Keratinocyte (primary cell): ENCODE measurements at regions not wholly inside any gene's neighbourhood (a gene's known extent, or its start where the extent isn't known, plus 50 kb on each side); places are given as distances from the start of the nearest gene placed in this dataset.
"Not testable (repeated sequence)": the region's sequence is repeated elsewhere in the genome, so short reads cannot be mapped to it uniquely, and the experiment has no call there.

Source experiments
- DNase-seq: peaks from one replicate; pipeline ENCODE4 v3.0.0-alpha.2; 2011; ENCODE audit warnings: low read depth, missing footprints, low spot score
- FAIRE-seq: peaks from 2 replicates; lab custom pipeline; 2011; peaks lifted over from hg19 to GRCh38; lab: Jason Lieb, UNC
- H2AFZ ChIP-seq: 2 replicates; pipeline ENCODE4 v1.6.0; 2012; ENCODE audit warnings: low read length, control low read depth, inconsistent platforms; ENCODE audit not compliant: control insufficient read depth
- H3K27ac ChIP-seq: 2 replicates; pipeline ENCODE4 v1.5.1; 2011; ENCODE audit warnings: low read length; ENCODE audit not compliant: control insufficient read depth, insufficient read depth
- H3K27me3 ChIP-seq: 3 replicates; pipeline ENCODE4 v1.6.0; 2011; ENCODE audit warnings: low read length; ENCODE audit not compliant: control insufficient read depth, insufficient read depth; ENCODE audit errors: extremely low read depth
- H3K36me3 ChIP-seq, 2 experiments: 2 replicates in 1 of 2; 3 replicates in 1 of 2; pipeline ENCODE4 v1.5.1; 2011; ENCODE audit warnings: low read length in 2 of 2, mild to moderate bottlenecking in 1 of 2; ENCODE audit not compliant: control insufficient read depth in 2 of 2, insufficient read depth in 2 of 2; ENCODE audit errors: extremely low read depth in 1 of 2
- H3K4me1 ChIP-seq: 3 replicates; pipeline ENCODE4 v1.5.1; 2011; ENCODE audit warnings: low read length; ENCODE audit not compliant: control insufficient read depth, insufficient read depth; ENCODE audit errors: extremely low read depth
- H3K4me2 ChIP-seq: 3 replicates; pipeline ENCODE4 v1.6.0; 2011; ENCODE audit warnings: low read depth, low read length; ENCODE audit not compliant: control insufficient read depth, insufficient read depth; ENCODE audit errors: extremely low read depth
- H3K4me3 ChIP-seq, 3 experiments: fragments of 200-600 bp in 1 of 3; sonication (generic) in 1 of 3; 2 replicates in 2 of 3; 3 replicates in 1 of 3; pipeline ENCODE4 v1.5.1; 2011 to 2016; ENCODE audit warnings: low read length in 3 of 3, mild to moderate bottlenecking in 3 of 3, control low read depth in 2 of 3, inconsistent platforms in 1 of 3, low read depth in 1 of 3, mixed read lengths in 1 of 3, mixed run types in 1 of 3, moderate library complexity in 1 of 3; ENCODE audit not compliant: control insufficient read depth in 2 of 3, insufficient read depth in 2 of 3; ENCODE audit errors: extremely low read depth in 1 of 3
- H3K79me2 ChIP-seq: 2 replicates; pipeline ENCODE4 v1.6.0; 2012; ENCODE audit warnings: low read length; ENCODE audit not compliant: control insufficient read depth, insufficient read depth
- H3K9ac ChIP-seq: 3 replicates; pipeline ENCODE4 v1.6.0; 2011; ENCODE audit warnings: low read length; ENCODE audit not compliant: control insufficient read depth, insufficient read depth; ENCODE audit errors: extremely low read depth
- H3K9me1 ChIP-seq: 3 replicates; pipeline ENCODE4 v1.6.0; 2011; ENCODE audit warnings: low read length; ENCODE audit not compliant: control insufficient read depth, insufficient read depth; ENCODE audit errors: extremely low read depth
- H3K9me3 ChIP-seq: 2 replicates; pipeline ENCODE4 v1.5.1; 2012; ENCODE audit warnings: low read depth, low read length; ENCODE audit not compliant: control insufficient read depth
- H4K20me1 ChIP-seq: 3 replicates; pipeline ENCODE4 v1.6.0; 2011; ENCODE audit warnings: low read length; ENCODE audit not compliant: control insufficient read depth, insufficient read depth; ENCODE audit errors: extremely low read depth
- CTCF ChIP-seq, 3 experiments: IDR thresholded peaks in 1 of 3; conservative IDR thresholded peaks in 1 of 3; optimal IDR thresholded peaks in 1 of 3; 2 replicates in 2 of 3; 3 replicates in 1 of 3; pipeline versions ENCODE3 to v1.5.1; 2011; ENCODE audit warnings: low read length in 3 of 3, mild to moderate bottlenecking in 3 of 3, moderate library complexity in 2 of 3, control low read depth in 1 of 3, inconsistent platforms in 1 of 3; ENCODE audit not compliant: insufficient read depth in 2 of 3; ENCODE audit errors: extremely low read depth in 1 of 3
- EZH2 ChIP-seq: IDR thresholded peaks from one replicate; pipeline ENCODE4 v1.6.1; 2012; ENCODE audit warnings: inconsistent platforms, mild to moderate bottlenecking, low read length, moderate library complexity
- dilution Hi-C: fragments of 300-500 bp; cut with MboI; formaldehyde crosslinking; loops from one replicate; pipeline ENCODE4 v1.7.0; 2020; ENCODE audit warnings: low sequenced_read_pairs; ENCODE audit not compliant: extremely low pct_ligation_motif_present

- Histone ChIP-seq H3K9ac (no peak overlapping the region), H4K20me1 (no peaks in the 10 kb centered on the region), H3K9me3 (no peaks in the 10 kb centered on the region), H3K27me3 (no peaks in the 10 kb centered on the region), H3K4me2 (no peak overlapping the region), H3K4me1 (no peaks in the 10 kb centered on the region), H3K9me1 (no peaks in the 10 kb centered on the region), H3K36me3 (no peaks in the 10 kb centered on the region), H3K79me2 (no peaks in the 10 kb centered on the region), H3K27ac (no peak overlapping the region), H3K4me3 (no peak overlapping the region), H2AFZ (no peak overlapping the region)
- no peak for FAIRE-seq
- dilution Hi-C loops: no loop called here
- TF ChIP-seq EZH2 (no peak), CTCF (optimal IDR thresholded peaks at IDR 0.05 in 1 of 3, IDR thresholded peaks at IDR 0.05 in 1 of 3, conservative IDR thresholded peaks at IDR 0.05 in 1 of 3; ENCODE audit: extremely low read depth in 1 of 3, insufficient read depth in 2 of 3, low read length in 3 of 3) (no peak)
- DNase-seq: no peak
Measured at GRCh38 chr6:144969602-144970272, 684.6 kb downstream of the UTRN start.

GRCh38 chr6:144977250-144977864 lies 692.2 kb downstream of the UTRN start:
- H3K9me3 ChIP-seq, H3K9me1 ChIP-seq, H2AFZ ChIP-seq, H4K20me1 ChIP-seq, H3K4me1 ChIP-seq, H3K79me2 ChIP-seq, H3K9ac ChIP-seq, H3K4me3 ChIP-seq, dilution Hi-C loops, H3K27me3 ChIP-seq, DNase-seq, H3K36me3 ChIP-seq, H3K27ac ChIP-seq, H3K4me2 ChIP-seq, FAIRE-seq: not testable (repeated sequence)
